ENCODE measurements at regions not wholly inside any gene's neighbourhood (a gene's known extent, or its start where the extent isn't known, plus 50 kb on each side); places are given as distances from the start of the nearest gene placed in this dataset.

GRCh38 chr19:32233885-32234284 is 111.5 kb upstream of the ZNF507 start:
- DNase-seq (ENCODE audit: low spot score), result no peak

DNA sequence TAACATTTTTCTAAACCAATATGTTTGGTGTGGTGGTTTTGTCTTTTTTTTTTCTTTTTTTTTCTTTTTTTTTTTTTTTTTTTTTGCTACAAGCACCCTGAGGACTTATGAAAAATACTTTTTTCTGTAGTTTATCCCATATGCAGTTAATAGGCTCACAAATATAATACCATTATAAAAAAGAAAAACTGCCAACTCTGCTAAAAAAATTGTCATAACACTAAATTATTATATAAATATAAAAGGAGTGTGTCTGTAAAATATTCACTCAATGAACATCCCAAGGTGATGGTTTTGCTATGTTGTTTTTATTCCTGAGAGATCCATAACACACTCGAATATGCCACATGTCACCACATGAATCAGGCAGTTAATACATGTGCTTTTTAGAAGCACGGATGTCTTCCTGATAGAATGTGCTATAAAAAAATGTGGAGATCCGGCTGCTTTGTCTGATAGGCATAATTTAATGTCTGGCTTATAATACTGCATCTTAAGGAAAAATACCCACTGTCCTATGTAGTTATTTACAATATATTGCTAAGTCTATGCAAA is 110.7 kb upstream of the ZNF507 start:
- DNase-seq (ENCODE audit: low spot score), result no peak

- no peak for DNase-seq (ENCODE audit: low spot score)
These were observed 107.3 kb upstream of the ZNF507 start for GRCh38 chr19:32238076-32238475.

- no peak for DNase-seq (ENCODE audit: low spot score)
These were observed 105.1 kb upstream of the ZNF507 start for GRCh38 chr19:32240316-32240715.

DNA sequence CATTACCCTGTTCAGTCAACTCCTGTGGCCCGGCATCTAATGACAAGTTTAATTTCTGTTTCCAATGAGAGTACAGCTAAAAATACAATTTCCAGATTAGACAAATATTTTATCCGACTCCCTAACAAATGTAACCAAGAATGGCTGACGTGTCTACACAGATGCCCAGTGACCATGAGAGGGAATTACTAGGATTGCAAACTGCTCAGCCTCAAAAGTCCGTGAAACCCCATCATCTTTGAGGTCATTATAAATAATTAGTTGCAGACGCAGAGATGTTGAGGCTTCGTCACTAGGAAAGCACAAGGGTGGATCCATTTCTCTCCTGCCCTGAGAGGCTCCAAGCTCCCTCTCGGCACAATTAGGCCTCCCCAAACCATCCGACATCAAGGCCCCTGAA is 104.1 kb upstream of the ZNF507 start:
- DNase-seq (ENCODE audit: low spot score), result no peak

- no peak for DNase-seq (ENCODE audit: low spot score)
These were observed 103.3 kb upstream of the ZNF507 start for GRCh38 chr19:32241932-32242710.

DNA sequence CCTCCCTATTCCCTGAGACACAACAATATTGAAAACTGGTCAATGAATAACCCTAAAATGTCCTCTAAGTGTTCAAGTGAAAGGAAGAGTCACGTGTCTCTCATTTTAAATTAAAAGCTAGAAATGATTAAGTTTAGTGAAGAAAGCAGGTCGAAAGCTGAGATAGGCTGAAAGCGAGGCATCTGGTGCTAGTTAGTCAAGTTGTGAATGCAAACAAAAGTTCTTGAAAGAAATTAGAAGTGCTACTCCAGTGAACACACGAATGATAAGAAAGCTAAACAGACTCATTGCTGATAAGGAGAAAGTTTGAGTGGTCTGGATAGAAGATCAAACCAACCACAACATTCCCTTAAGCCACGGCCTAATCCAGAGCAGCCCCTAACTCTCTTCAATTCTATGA is 99.4 kb upstream of the ZNF507 start:
- DNase-seq (ENCODE audit: low spot score), result no peak

DNA sequence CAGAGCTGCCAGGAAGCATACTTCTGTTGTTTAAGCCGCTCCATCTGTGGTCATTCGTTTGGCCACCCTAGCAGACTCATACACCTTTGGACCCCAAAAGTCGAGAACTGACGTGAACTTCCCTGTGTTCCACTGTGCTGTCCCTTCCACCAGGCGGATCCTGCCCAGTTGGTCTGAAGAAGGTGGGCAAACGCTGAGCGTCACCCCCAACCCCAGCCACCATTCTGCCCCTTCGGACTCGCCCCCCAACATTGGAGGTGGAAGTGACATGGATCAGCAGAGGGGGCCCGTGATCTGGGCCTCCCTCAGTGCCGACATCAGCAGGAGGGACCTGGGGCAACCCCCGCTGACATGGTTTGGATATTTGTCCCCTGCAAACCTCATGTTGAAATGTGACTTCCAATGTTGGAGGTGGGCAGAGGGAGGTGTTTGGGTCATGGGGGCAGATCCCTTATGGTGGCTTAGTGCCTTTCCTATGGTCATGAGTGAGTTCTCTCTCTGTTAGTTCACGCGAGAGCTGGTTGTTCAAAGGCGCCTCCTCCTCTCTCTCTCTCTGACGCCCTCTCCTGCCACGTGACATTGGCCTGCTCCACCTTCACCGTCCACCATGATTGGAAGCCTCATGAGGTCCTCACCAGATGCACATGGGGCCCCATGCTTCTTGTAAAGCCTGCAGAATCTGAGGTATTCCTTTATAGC is 93.6 kb upstream of the ZNF507 start:
- no peak for DNase-seq (ENCODE audit: low spot score)

- no peak for DNase-seq (ENCODE audit: low spot score)
These were observed 93.1 kb upstream of the ZNF507 start for GRCh38 chr19:32252333-32252669.

DNA sequence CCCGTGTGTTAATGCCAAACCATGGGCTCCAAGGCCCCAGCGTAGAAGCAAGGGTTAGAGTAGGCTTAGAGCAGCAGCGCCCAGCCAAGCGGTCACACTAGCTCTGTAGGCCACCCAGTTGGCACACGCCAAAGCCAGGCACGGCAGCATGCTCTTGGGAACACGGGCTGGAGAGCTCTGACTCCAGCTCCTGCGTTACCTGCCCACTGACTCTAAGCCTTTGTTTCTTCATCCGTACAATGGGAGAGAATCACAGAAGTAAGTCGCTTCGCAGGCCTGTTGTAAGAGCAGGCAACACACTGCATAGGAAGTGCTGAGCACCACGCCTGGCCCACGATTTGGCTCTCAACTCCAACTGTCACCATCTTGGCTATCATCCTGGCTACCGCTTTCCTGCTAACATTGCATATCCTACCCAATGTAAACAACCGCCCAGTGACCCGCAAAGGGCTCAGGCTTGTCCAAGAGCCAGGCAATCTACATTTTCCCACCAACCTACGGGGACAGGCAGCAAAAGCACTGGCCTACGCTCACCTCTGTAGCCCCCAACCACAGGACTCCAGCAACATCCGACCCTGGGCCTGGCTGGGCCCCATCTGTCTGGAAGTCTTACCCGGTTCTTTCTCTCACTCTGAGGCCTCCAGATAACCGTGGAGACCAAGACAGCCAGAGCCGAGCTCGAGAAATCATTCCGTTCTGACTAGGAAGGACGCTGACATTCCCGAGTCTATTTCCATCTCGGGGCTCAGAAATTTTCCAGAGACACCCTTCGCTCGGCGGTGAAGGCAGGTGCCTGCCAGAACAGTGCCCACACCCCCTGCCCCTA is 91.5 kb upstream of the ZNF507 start:
- no peak for DNase-seq (ENCODE audit: low spot score)

- DNase-seq (ENCODE audit: low spot score), result no peak
These were observed 90.9 kb upstream of the ZNF507 start for GRCh38 chr19:32254509-32254890.

- no peak for DNase-seq (ENCODE audit: low spot score)
These were observed 89.7 kb upstream of the ZNF507 start for GRCh38 chr19:32255536-32256295.

GRCh38 chr19:32256341-32256975 is 89.0 kb upstream of the ZNF507 start:
- no peak for DNase-seq (ENCODE audit: low spot score)

- DNase-seq (ENCODE audit: low spot score), result no peak
These were observed 87.9 kb upstream of the ZNF507 start for GRCh38 chr19:32257326-32258073.

GRCh38 chr19:32258167-32258566 is 87.2 kb upstream of the ZNF507 start:
- DNase-seq (ENCODE audit: low spot score), result no peak

DNA sequence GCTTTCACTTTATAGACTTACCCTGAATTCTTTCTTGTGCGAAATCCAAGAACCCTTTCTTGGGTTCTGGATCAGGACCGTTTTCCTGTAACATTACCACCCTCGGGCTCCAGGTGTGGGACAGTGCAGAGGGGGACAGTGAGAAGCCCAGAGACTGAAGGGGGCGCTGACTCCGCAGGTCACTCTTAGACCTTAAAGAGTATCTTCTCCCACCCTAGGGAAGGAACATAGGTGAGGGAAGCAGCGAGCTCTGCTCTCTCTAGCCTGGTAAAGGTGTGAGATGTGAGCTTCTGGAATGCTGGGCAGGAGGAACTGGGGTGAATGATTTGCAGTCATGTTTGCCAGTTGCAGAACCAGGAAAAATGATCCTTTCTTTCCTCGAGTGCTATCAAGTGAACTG is 80.8 kb upstream of the ZNF507 start:
- no peak for DNase-seq (ENCODE audit: low spot score)

GRCh38 chr19:32265995-32266394 is 79.4 kb upstream of the ZNF507 start:
- DNase-seq (ENCODE audit: low spot score), result no peak

- DNase-seq (ENCODE audit: low spot score), result no peak
These were observed 79.0 kb upstream of the ZNF507 start for GRCh38 chr19:32266460-32266859.

DNA sequence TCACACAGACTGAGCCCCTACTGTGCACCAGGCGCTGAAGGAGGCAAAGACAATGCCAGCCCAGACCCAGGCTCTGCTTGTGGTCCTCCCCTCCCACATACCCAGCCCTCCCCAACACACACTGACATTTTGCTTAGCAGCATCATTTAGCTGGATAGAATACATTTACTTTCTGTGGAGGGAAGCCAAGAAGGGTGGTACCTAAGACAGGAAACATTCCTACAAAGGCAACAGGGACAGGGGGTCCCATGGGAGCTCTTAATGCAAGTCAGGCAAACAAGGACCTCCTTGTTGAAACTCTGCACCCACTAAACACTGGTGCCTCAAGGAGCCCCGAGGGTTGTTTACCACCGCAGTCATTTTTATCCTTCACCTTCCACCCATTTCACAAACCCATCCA is 77.0 kb upstream of the ZNF507 start:
- no peak for DNase-seq (ENCODE audit: low spot score)

- no peak for DNase-seq (ENCODE audit: low spot score)
These were observed 75.6 kb upstream of the ZNF507 start for GRCh38 chr19:32269831-32270230.

- DNase-seq (ENCODE audit: low spot score), result no peak
These were observed 71.9 kb upstream of the ZNF507 start for GRCh38 chr19:32273483-32273882.
